Nephron (organoid): ENCODE measurements at regions not wholly inside any gene's neighbourhood (a gene's known extent, or its start where the extent isn't known, plus 50 kb on each side); places are given as distances from the start of the nearest gene placed in this dataset.
A peak's percentile ranks its signal among the peaks of the same experiment; 100 is the strongest.

Source experiments
- H3K27ac Mint-ChIP-seq, 3 experiments: 2 replicates each; pipeline ENCODE4 v1.8.0; 2020; ENCODE audit warnings: mixed read lengths in 3 of 3, mild to moderate bottlenecking in 2 of 3, moderate library complexity in 1 of 3
- H3K27me3 Mint-ChIP-seq: 2 replicates; pipeline ENCODE4 v1.8.0; 2021; ENCODE audit warnings: low read depth, mild to moderate bottlenecking, moderate library complexity, mixed read lengths
- H3K36me3 Mint-ChIP-seq: 2 replicates; pipeline ENCODE4 v1.8.0; 2020; ENCODE audit warnings: low read depth, mixed read lengths
- H3K4me1 Mint-ChIP-seq: 2 replicates; pipeline ENCODE4 v1.8.0; 2020; ENCODE audit warnings: mixed read lengths
- H3K4me3 Mint-ChIP-seq, 3 experiments: 2 replicates each; pipeline ENCODE4 v1.8.0; 2020; ENCODE audit warnings: mild to moderate bottlenecking in 3 of 3, mixed read lengths in 3 of 3, moderate library complexity in 2 of 3
- H3K9me3 Mint-ChIP-seq: 2 replicates; pipeline ENCODE4 v1.8.0; 2020; ENCODE audit warnings: mixed read lengths
- TF ChIP-seq, protein P1 (sequence below), 3 experiments: fragments of 200-600 bp; sonication (generic); IDR thresholded peaks; one replicate each; pipeline ENCODE4 v1.5.0; 2021; ENCODE audit warnings: antibody characterized with exemption in 3 of 3; ENCODE audit not compliant: unreplicated experiment in 3 of 3

DNA sequence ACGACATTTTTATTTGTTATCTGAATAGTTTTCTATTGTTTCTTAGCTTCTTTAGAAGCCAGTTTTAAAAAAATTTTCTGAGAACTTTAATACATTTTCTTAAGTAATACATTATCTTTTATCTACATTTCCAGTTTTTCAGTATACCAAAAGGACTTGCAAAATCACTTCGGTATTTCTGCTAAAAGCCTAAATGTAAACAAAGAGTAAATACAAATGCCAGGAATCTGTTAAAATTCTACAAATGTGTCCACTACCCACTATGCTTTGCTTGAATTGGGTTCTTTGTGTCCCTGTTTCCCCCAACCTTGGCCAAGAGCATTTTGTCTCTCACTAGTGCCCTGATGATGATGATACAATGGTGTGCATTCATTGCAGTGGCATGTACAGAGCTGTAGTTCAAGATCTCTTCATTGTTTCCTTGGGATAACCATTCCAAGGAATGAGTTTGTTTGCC lies 611.2 kb downstream of the NR2F1-AS1 start:
- peaks cover 11% of the 10 kb centered on the region for H3K9me3 Mint-ChIP-seq
- peaks cover 5% of the 10 kb centered on the region for H3K36me3 Mint-ChIP-seq
- peaks cover 5% of the 10 kb centered on the region for H3K4me1 Mint-ChIP-seq
- no peak overlapping the region for H3K4me3 Mint-ChIP-seq
- TF ChIP-seq, protein P1, sequence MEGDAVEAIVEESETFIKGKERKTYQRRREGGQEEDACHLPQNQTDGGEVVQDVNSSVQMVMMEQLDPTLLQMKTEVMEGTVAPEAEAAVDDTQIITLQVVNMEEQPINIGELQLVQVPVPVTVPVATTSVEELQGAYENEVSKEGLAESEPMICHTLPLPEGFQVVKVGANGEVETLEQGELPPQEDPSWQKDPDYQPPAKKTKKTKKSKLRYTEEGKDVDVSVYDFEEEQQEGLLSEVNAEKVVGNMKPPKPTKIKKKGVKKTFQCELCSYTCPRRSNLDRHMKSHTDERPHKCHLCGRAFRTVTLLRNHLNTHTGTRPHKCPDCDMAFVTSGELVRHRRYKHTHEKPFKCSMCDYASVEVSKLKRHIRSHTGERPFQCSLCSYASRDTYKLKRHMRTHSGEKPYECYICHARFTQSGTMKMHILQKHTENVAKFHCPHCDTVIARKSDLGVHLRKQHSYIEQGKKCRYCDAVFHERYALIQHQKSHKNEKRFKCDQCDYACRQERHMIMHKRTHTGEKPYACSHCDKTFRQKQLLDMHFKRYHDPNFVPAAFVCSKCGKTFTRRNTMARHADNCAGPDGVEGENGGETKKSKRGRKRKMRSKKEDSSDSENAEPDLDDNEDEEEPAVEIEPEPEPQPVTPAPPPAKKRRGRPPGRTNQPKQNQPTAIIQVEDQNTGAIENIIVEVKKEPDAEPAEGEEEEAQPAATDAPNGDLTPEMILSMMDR (IDR thresholded peaks at IDR 0.05; ENCODE audit: unreplicated experiment in 3 of 3) = no peak
- H3K27ac Mint-ChIP-seq = no peak overlapping the region
- peaks cover 3% of the 10 kb centered on the region for H3K27me3 Mint-ChIP-seq

DNA sequence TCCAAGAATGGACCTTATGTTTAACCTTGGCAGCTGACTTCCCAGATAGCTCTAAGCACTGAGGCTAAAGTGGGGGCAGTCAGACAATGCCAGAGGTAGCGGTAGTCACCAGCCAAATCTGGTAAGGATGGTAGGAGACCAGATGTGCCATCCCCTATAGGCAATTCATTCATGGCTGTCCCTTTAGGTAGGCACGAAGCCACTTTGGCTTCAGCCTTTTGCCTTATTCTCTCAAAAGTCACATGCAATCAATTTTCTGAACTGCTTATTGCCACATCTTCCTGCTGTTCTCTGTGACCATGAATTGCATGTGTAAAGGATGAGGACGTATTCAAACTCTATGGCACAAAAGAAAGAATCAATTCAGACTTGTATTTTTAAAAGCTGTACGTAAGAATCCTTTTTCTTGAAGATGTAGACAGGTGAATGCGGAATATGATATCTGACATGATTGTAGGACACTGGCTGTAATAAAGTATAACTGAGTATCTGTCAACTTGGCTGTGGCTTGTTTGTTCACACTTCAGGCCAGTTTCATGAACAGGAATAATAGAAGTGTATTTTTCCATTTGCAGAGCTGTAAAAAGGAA lies 611.7 kb downstream of the NR2F1-AS1 start:
- Mint-ChIP-seq H3K27me3 (peaks cover 3% of the 10 kb centered on the region), H3K27ac (no peak overlapping the region), H3K9me3 (peaks cover 6% of the 10 kb centered on the region), H3K4me3 (no peak overlapping the region), H3K36me3 (peaks cover 3% of the 10 kb centered on the region), H3K4me1 (peaks cover 8% of the 10 kb centered on the region)
- TF ChIP-seq, protein P1 (IDR thresholded peaks at IDR 0.05; ENCODE audit: unreplicated experiment in 3 of 3) = no peak

DNA sequence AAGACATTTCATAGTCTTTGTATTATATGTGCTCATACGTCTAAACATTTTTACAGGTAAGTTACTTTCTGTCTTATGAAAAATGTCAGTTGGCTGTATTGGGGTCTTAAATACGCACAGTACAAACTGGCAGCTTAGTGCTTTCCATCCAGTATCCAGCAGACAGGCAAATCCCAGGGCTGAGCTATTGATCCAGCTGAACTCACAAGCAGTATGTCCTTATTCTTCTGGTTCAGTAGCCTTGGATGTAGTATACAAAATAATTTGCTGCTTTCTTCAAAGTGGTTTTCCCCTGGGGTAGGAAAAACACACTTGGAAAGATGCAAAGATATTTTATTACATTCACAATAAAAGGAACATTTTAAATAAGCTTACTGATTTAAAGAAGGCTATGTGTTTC lies 617.2 kb downstream of the NR2F1-AS1 start:
- Mint-ChIP-seq H3K36me3 (no peaks in the 10 kb centered on the region), H3K27me3 (no peaks in the 10 kb centered on the region), H3K4me3 (no peak overlapping the region), H3K4me1 (peaks cover 13% of the 10 kb centered on the region), H3K9me3 (no peaks in the 10 kb centered on the region), H3K27ac (peak overlapping the region in 1 of 3 experiments; percentile 1)
- TF ChIP-seq, protein P1 (IDR thresholded peaks at IDR 0.05; ENCODE audit: unreplicated experiment in 3 of 3) = no peak

DNA sequence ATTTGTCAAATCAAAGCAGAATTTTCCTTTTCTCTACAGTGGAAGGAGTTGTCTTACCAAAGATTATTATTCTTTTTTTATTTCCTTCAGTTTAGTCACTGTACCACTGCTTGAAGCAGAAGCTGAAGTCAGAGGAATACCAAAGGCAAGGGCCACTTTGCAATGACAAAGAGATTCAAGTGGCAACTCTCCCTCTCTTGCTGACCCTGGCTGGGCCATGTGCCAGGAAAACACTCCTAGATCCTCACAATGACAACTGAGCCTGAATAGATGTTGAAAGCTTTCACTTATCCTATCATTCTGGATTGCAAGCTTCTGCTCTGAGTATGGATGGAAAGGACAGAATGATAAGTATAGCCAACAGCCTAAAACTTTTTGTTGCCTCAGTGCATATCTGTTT lies 618.3 kb downstream of the NR2F1-AS1 start:
- Mint-ChIP-seq H3K27me3 (no peaks in the 10 kb centered on the region), H3K9me3 (no peaks in the 10 kb centered on the region), H3K27ac (no peak overlapping the region), H3K36me3 (no peaks in the 10 kb centered on the region), H3K4me1 (peaks cover 13% of the 10 kb centered on the region), H3K4me3 (no peak overlapping the region)
- TF ChIP-seq, protein P1 (IDR thresholded peaks at IDR 0.05; ENCODE audit: unreplicated experiment in 3 of 3) = no peak

DNA sequence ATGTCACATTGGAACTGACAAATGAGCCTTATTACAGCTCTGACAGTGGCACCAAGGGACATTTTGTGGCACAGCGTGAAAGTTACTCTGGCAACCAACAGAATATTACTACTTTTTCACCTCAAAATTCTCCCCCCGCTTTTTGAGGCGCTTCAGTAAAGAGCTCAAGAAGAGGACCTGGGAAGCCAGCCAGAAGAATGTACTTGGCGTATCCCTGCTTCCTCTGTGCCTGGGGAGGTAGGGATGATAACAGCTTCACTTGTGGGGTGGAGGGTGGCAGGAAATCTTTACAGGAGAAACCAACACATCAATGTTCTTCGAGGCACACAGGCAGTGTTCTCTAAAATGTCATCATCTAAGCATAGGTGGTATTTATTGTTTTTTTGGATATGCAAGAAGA lies 624.1 kb downstream of the NR2F1-AS1 start:
- Mint-ChIP-seq H3K4me3 (no peak overlapping the region), H3K27ac (no peak overlapping the region), H3K9me3 (peaks cover 15% of the 10 kb centered on the region), H3K36me3 (peaks cover 14% of the 10 kb centered on the region), H3K27me3 (no peaks in the 10 kb centered on the region), H3K4me1 (no peaks in the 10 kb centered on the region)
- TF ChIP-seq, protein P1 (IDR thresholded peaks at IDR 0.05; ENCODE audit: unreplicated experiment in 3 of 3) = no peak

DNA sequence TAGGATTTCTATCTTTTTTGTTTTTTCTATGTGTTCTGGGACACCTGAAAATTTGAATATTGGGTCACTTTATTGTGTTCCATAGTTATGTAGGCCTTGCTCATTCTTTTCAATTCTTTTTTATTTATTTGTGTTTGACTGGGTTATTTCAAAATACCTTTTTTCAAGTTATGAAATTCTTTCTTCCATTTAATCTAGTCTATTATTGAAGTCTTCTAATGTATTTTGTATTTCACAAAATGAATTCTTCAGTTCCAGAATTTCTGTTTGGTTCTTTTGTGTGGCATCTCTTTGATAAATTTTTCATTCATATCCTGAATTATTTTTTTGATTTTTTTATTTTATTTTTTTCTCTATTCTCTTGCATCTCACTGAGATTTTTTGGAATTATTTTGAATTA lies 628.8 kb downstream of the NR2F1-AS1 start:
- TF ChIP-seq, protein P1 (IDR thresholded peaks at IDR 0.05; ENCODE audit: unreplicated experiment in 3 of 3) = no peak
- Mint-ChIP-seq H3K4me1 (no peaks in the 10 kb centered on the region), H3K27ac (no peak overlapping the region), H3K9me3 (peaks cover 44% of the 10 kb centered on the region), H3K36me3 (peaks cover 43% of the 10 kb centered on the region), H3K27me3 (no peaks in the 10 kb centered on the region), H3K4me3 (no peak overlapping the region)
